K562 (cell line): ENCODE measurements at regions not wholly inside any gene's neighbourhood (a gene's known extent, or its start where the extent isn't known, plus 50 kb on each side); places are given as distances from the start of the nearest gene placed in this dataset.

Source experiments
- CTBP1 ChIP-seq: fragments of 450-650 bp; IDR thresholded peaks from 2 replicates; pipeline ENCODE4 v1.6.1; 2016; ENCODE audit warnings: borderline replicate concordance
- DMBX1 ChIP-seq: fragments of 250-450 bp; sonication (Bioruptor Pico); IDR thresholded peaks from 2 replicates; pipeline ENCODE4 v1.8.0; 2022; ENCODE audit warnings: inconsistent platforms, mild to moderate bottlenecking, moderate library complexity, borderline replicate concordance
- MAX ChIP-seq: sonication (generic); formaldehyde crosslinking; IDR thresholded peaks from 2 replicates; pipeline ENCODE4 v1.9.0; 2022; ENCODE audit warnings: mild to moderate bottlenecking, missing genetic modification reagents
- ZBTB2 ChIP-seq: fragments of 450-650 bp; IDR thresholded peaks from 2 replicates; pipeline ENCODE4 v1.6.1; 2016; ENCODE audit warnings: antibody characterized with exemption
- ZBTB7A ChIP-seq: IDR thresholded peaks from 2 replicates; pipeline ENCODE4 v1.6.1; 2011; ENCODE audit warnings: low read depth, mild to moderate bottlenecking, low read length, moderate library complexity, borderline replicate concordance; ENCODE audit not compliant: control insufficient read depth
- ZKSCAN3 ChIP-seq: fragments of 250-450 bp; sonication (Bioruptor Pico); IDR thresholded peaks from 2 replicates; pipeline ENCODE4 v1.4.0; 2020
- ZNF717 ChIP-seq: fragments of 250-450 bp; sonication (Bioruptor Pico); IDR thresholded peaks from 2 replicates; pipeline ENCODE4 v1.5.0; 2021
- TF ChIP-seq, protein P1 (sequence below): fragments of 450-650 bp; formaldehyde crosslinking; IDR thresholded peaks from 2 replicates; pipeline ENCODE4 v1.4.0; 2020; ENCODE audit warnings: mild to moderate bottlenecking, moderate library complexity

GRCh38 chr7:49721441-49721840 is 52.0 kb upstream of the VWC2 start (continued):
- TF ChIP-seq ZNF717 (CRISPR knock-in tag) (no peak), ZBTB2 (no peak), ZBTB7A (no peak), CTBP1 (no peak), ZKSCAN3 (CRISPR knock-in tag) (no peak), MAX (CRISPR knock-in tag) (no peak), DMBX1 (no peak)
- TF ChIP-seq, protein P1, sequence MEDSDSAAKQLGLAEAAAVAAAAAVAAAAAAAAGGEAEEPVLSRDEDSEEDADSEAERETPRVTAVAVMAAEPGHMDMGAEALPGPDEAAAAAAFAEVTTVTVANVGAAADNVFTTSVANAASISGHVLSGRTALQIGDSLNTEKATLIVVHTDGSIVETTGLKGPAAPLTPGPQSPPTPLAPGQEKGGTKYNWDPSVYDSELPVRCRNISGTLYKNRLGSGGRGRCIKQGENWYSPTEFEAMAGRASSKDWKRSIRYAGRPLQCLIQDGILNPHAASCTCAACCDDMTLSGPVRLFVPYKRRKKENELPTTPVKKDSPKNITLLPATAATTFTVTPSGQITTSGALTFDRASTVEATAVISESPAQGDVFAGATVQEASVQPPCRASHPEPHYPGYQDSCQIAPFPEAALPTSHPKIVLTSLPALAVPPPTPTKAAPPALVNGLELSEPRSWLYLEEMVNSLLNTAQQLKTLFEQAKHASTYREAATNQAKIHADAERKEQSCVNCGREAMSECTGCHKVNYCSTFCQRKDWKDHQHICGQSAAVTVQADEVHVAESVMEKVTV (CRISPR knock-in tag), result no peak
